Cardiac fibroblast (primary cell): ENCODE measurements at regions not wholly inside any gene's neighbourhood (a gene's known extent, or its start where the extent isn't known, plus 50 kb on each side); places are given as distances from the start of the nearest gene placed in this dataset.
A peak's percentile ranks its signal among the peaks of the same experiment; 100 is the strongest.

Source experiments
- DNase-seq, 2 donors: peaks; one replicate each; pipeline versions ENCODE4 v3.0.0 to v3.0.0-alpha.2; 2010; ENCODE audit warnings: low read depth in 2 of 2
- H3K4me3 ChIP-seq, 2 donors: replicated peaks in 1 of 2; 1 replicate in 1 of 2; 2 replicates in 1 of 2; pipeline ENCODE4 v1.5.1; 2011; ENCODE audit warnings: low read depth in 2 of 2, low read length in 2 of 2, mild to moderate bottlenecking in 2 of 2, moderate library complexity in 1 of 2
- CTCF ChIP-seq: IDR thresholded peaks from one replicate; pipeline ENCODE4 v1.5.1; 2011; ENCODE audit warnings: low read depth, mild to moderate bottlenecking, low read length, inconsistent platforms

- TF ChIP-seq CTCF = no peak
- DNase-seq = peak; percentile 49 to 71
- H3K4me3 ChIP-seq = no peak overlapping the region
These were observed 477.1 kb downstream of the LMO4 start for GRCh38 chr1:87805666-87806378.

GRCh38 chr1:87806379-87807094 is 477.9 kb downstream of the LMO4 start:
- peak in 1 of 2 donors; percentile 12 for DNase-seq
- no peak overlapping the region for H3K4me3 ChIP-seq
- no peak for TF ChIP-seq CTCF

- TF ChIP-seq CTCF = no peak
- H3K4me3 ChIP-seq = no peak overlapping the region
- DNase-seq = no peak
These were observed 481.5 kb downstream of the LMO4 start for GRCh38 chr1:87810166-87810565.

- no peak for TF ChIP-seq CTCF
- DNase-seq = no peak
These were observed 484.3 kb downstream of the LMO4 start for GRCh38 chr1:87812871-87813577.

GRCh38 chr1:87814573-87814972 is 485.9 kb downstream of the LMO4 start:
- H3K4me3 ChIP-seq = no peak overlapping the region
- no peak for DNase-seq
- no peak for TF ChIP-seq CTCF

More at GRCh38 chr1:87812871-87813577, 484.3 kb downstream of the LMO4 start:
- H3K4me3 ChIP-seq = no peak overlapping the region

- H3K4me3 ChIP-seq = no peak overlapping the region
- no peak for DNase-seq
- TF ChIP-seq CTCF = no peak
These were observed 488.0 kb downstream of the LMO4 start for GRCh38 chr1:87816646-87817045.
